OCI-LY1 (cell line): ENCODE measurements at regions not wholly inside any gene's neighbourhood (a gene's known extent, or its start where the extent isn't known, plus 50 kb on each side); places are given as distances from the start of the nearest gene placed in this dataset.

ENCODE experiments used
- CTCF ChIP-seq: fragments of 200-600 bp; sonication (generic), shearing (Covaris generic); IDR thresholded peaks from 2 replicates; pipeline ENCODE4 v1.5.1; 2017; ENCODE audit warnings: mild to moderate bottlenecking, antibody characterized with exemption, low read length, moderate library complexity, mixed read lengths
- EZH2 ChIP-seq: fragments of 200-600 bp; sonication (generic), shearing (Covaris generic); IDR thresholded peaks from 2 replicates; pipeline ENCODE4 v1.8.0; 2017; ENCODE audit warnings: borderline replicate concordance, mixed run types, mild to moderate bottlenecking, antibody characterized with exemption, low read length, moderate library complexity, mixed read lengths

DNA sequence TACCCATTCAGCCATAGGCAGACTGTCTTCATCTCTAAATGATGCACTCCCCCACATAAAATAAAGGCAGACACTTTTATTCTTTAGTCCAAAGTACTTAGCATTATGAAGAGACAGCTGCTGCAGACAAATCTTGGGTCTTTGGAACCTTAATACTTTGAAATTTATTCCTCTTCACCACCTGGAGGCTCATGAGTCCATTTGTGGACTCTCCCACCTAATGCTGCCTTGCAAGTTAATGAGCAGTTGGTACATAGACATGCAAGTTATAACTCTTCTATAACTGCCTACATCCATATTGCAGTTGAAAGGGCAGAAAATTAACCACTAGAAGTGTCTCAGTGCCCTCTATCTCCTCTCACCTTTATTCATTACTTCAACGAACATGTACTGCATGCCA, 118.6 kb upstream of the CPEB2 start:
- TF ChIP-seq CTCF: no peak
- no peak for TF ChIP-seq EZH2
